Stimulated activated effector memory CD8-positive, alpha-beta T cell treated with anti-CD3 and anti-CD28 coated beads, Interleukin-12 subunit alpha, Interleukin-12 subunit beta, amount 100 ng/mL, for 72 hours (primary cell): ENCODE measurements at regions not wholly inside any gene's neighbourhood (a gene's known extent, or its start where the extent isn't known, plus 50 kb on each side); places are given as distances from the start of the nearest gene placed in this dataset.
"Not testable (repeated sequence)": the region's sequence is repeated elsewhere in the genome, so short reads cannot be mapped to it uniquely, and the experiment has no call there.

Experiments
- ATAC-seq: fragments of 150-1000 bp; cut with Tn5 transposase; 2 replicates; pipeline ENCODE4 v1.10.0; 2021
- DNase-seq, 2 donors: peaks; one replicate each; pipeline ENCODE4 v3.0.0; 2021 to 2022; ENCODE audit warnings: low spot score in 2 of 2
- H3K27ac Mint-ChIP-seq: one replicate; pipeline ENCODE4 v1.8.0; 2022; ENCODE audit warnings: mild to moderate bottlenecking, mixed read lengths
- H3K36me3 Mint-ChIP-seq: one replicate; pipeline ENCODE4 v1.8.0; 2022; ENCODE audit warnings: mild to moderate bottlenecking, mixed read lengths
- H3K4me1 Mint-ChIP-seq: one replicate; pipeline ENCODE4 v1.8.0; 2022; ENCODE audit warnings: mixed read lengths
- H3K4me3 Mint-ChIP-seq: one replicate; pipeline ENCODE4 v1.8.0; 2022; ENCODE audit warnings: mild to moderate bottlenecking, mixed read lengths
- H3K9me3 Mint-ChIP-seq: one replicate; pipeline ENCODE4 v1.8.0; 2022; ENCODE audit warnings: mixed read lengths

DNA sequence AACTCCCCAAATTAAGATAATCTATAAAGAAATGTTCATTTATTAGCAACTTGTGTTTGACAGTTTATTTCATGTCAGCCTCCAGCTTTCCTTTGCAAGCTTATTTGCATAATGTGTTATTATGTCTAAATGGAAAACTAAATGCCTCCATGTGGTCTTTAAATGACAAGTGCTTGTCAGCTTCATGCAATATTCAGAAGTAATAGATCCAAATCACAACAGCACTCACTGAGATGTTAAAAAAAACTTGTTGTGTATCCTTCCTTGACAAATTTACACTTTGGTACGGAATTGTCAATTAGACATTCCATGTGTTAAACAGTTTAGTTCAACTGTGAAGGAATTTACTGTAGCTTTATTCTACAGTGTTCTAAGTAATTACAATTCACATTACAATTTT, 124.4 kb upstream of the PTBP2 start:
- DNase-seq = no peak
- no peaks in the 10 kb centered on the region for H3K36me3 Mint-ChIP-seq
- no peaks in the 10 kb centered on the region for H3K4me1 Mint-ChIP-seq
- peaks cover 2% of the 10 kb centered on the region for H3K9me3 Mint-ChIP-seq
- no peak overlapping the region for H3K27ac Mint-ChIP-seq
- no peak for ATAC-seq
- no peak overlapping the region for H3K4me3 Mint-ChIP-seq

DNA sequence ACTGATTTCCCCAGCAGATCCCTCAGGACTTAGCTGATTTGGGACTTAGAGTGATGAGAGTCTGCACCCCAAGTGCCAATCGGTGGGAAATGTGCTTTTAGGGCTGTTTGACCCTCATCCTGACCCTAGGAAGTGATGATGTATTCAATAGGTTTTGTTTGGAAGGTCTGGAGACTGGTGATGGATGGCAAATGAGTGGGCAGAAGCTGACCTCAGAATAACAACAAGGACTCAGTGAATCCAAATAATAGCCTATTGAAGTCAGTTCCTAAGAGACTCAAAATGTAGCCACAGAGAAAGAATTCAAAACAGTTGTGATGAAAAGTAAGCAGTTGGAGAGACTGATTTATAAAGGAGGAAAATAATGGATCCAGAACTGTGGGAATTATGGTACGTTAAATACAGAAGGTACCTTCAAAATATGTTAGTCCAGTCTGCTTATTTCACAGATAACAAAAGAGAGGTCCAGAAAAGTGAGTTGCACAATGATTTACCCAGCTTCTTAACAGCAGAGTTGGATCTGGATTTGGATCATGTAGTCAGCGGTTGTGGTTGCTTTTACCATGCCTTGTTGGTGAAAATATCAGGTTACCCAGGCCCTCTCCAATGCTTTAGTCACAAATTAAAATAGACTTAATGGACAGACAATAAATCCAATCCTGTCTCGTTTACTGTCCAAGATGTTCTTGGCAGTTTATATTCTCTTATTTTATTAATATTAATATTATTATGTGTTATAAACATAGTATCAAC, 123.0 kb upstream of the PTBP2 start:
- H3K36me3 Mint-ChIP-seq = no peaks in the 10 kb centered on the region
- no peak for ATAC-seq

DNA sequence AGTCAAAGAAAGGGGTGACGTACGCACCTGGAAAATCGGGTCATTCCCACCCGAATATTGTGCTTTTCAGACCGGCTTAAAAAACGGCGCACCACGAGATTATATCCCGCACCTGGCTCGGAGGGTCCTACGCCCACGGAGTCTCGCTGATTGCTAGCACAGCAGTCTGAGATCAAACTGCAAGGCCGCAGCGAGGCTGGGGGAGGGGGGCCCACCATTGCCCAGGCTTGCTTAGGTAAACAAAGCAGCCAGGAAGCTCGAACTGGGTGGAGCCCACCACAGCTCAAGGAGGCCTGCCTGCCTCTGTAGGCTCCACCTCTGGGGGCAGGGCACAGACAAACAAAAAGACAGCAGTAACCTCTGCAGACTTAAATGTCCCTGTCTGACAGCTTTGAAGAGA, 117.0 kb upstream of the PTBP2 start:
- H3K4me3 Mint-ChIP-seq, H3K27ac Mint-ChIP-seq, ATAC-seq, H3K36me3 Mint-ChIP-seq, H3K9me3 Mint-ChIP-seq, DNase-seq, H3K4me1 Mint-ChIP-seq: not testable (repeated sequence)

More for the DNA sequence above, 123.0 kb upstream of the PTBP2 start:
- Mint-ChIP-seq H3K4me3 (no peak overlapping the region), H3K4me1 (no peaks in the 10 kb centered on the region), H3K9me3 (peaks cover 2% of the 10 kb centered on the region), H3K27ac (no peak overlapping the region)
- no peak for DNase-seq

GRCh38 chr1:96617375-96617774, 104.2 kb upstream of the PTBP2 start:
- ATAC-seq, H3K36me3 Mint-ChIP-seq, H3K27ac Mint-ChIP-seq, H3K4me3 Mint-ChIP-seq, H3K9me3 Mint-ChIP-seq, DNase-seq, H3K4me1 Mint-ChIP-seq: not testable (repeated sequence)

GRCh38 chr1:96632045-96632664, 89.4 kb upstream of the PTBP2 start:
- Mint-ChIP-seq H3K27ac (no peak overlapping the region), H3K36me3 (no peaks in the 10 kb centered on the region), H3K9me3 (no peaks in the 10 kb centered on the region), H3K4me1 (no peaks in the 10 kb centered on the region), H3K4me3 (no peak overlapping the region)
- no peak for ATAC-seq
- no peak for DNase-seq

DNA sequence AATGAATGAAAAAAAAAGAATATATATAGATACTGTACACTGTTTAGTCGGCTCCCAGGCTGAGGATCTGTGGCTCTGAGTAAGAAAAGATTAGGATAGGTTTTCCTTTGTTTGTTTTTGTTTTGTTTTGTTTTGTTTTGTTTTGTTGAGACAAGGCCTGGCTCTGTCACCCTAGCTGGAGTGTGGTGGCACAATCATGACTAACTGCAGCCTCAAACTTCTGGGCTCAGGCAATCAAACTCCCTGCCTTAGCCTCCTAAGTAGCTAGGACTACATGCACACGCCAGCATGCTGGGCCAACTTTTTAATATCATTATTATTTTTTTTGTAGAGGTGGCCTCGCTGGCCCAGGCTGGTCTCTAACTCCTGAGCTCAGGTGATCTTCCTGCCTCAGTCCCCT, 87.9 kb upstream of the PTBP2 start:
- Mint-ChIP-seq H3K4me3 (no peak overlapping the region), H3K4me1 (no peaks in the 10 kb centered on the region), H3K9me3 (no peaks in the 10 kb centered on the region), H3K27ac (no peak overlapping the region), H3K36me3 (no peaks in the 10 kb centered on the region)
- DNase-seq (no peak), ATAC-seq (no peak)

DNA sequence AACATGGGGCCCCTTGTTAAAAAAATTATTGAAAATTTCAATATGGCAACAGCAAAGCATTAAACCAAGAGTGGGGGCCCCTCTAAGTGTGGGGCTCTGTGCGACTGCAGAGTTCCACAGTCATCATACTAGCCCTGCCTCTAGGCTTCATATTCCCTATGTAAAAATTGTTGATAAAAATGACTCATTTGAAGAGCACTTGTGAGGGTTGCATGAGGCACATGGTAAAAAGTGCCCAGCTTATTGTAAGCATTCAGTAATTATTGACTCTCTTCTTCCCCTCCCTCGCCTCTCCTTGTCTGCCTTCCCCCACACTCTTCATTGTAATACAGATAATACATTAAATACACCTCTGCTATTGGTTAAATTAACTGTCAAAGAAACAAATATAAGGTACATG, 86.7 kb upstream of the PTBP2 start:
- no peaks in the 10 kb centered on the region for H3K36me3 Mint-ChIP-seq
- H3K4me3 Mint-ChIP-seq = no peak overlapping the region
- H3K9me3 Mint-ChIP-seq = no peaks in the 10 kb centered on the region
- ATAC-seq (no peak), DNase-seq (no peak)
- H3K27ac Mint-ChIP-seq = no peak overlapping the region
- no peaks in the 10 kb centered on the region for H3K4me1 Mint-ChIP-seq

DNA sequence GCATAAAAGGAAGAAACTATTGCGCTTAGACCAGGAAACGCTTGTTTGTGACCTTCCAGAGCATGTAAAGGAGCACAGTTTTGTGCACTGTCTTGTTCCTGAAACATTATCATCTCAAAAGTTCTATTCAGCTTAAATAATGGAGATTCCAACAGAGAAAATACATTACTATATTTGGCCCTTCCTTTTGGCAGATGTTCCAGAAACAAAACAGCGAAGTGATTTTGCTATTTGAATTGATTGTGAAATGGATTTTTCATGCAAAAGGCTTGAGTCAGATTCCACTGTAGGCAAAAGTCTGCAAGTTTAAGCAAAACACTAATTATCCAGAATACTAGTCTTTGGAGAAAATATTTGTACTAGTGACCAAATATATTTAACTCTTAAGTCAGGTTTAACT, 80.3 kb upstream of the PTBP2 start:
- DNase-seq (no peak), ATAC-seq (no peak)
- Mint-ChIP-seq H3K27ac (no peak overlapping the region), H3K9me3 (no peaks in the 10 kb centered on the region), H3K4me3 (no peak overlapping the region), H3K36me3 (no peaks in the 10 kb centered on the region), H3K4me1 (no peaks in the 10 kb centered on the region)

DNA sequence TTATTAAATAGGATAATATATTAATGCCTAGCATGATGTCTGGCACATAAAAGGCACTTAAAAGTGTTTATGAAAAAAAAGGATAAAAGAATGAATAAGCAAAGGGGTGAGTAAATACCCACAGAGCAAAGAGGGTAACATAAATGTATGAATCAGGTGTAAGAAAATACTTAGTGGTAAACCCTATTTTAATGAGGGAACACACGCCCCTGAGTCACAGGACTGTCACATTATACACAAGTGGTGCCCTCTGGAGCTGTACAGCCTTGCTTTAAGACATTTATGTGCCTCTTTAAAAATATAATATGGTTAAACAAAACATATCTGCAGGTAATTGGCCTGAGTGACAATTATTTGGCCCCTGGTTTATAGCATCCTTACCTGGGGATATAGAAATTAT, 78.1 kb upstream of the PTBP2 start:
- H3K4me1 Mint-ChIP-seq = no peaks in the 10 kb centered on the region
- H3K27ac Mint-ChIP-seq = no peak overlapping the region
- no peak overlapping the region for H3K4me3 Mint-ChIP-seq
- DNase-seq = no peak
- no peaks in the 10 kb centered on the region for H3K9me3 Mint-ChIP-seq
- ATAC-seq = peak; percentile 44
- no peaks in the 10 kb centered on the region for H3K36me3 Mint-ChIP-seq

- no peak for DNase-seq
- H3K27ac Mint-ChIP-seq = no peak overlapping the region
- H3K4me1 Mint-ChIP-seq = no peaks in the 10 kb centered on the region
- ATAC-seq = no peak
- peaks cover 8% of the 10 kb centered on the region for H3K9me3 Mint-ChIP-seq
- H3K4me3 Mint-ChIP-seq = no peak overlapping the region
- H3K36me3 Mint-ChIP-seq = no peaks in the 10 kb centered on the region
These were observed 72.3 kb upstream of the PTBP2 start for GRCh38 chr1:96649301-96649700.

DNA sequence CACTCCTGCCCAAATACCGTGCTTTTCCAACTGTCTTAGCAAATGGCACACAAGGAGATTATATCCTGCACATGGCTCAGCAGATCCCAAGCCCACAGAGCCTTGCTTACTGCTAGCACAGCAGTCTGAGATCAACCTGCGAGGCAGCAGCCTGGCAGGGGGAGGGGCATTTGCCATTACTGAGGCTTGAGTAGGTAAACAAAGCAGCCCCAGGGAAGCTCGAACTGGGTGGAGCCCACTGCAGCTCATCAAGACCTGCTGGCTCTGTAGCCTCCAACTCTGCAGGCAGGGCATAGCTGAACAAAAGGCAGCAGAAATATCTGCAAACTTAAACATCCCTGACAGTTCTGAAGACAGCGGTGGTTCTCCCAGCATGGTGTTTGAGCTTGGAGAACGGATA, 70.1 kb upstream of the PTBP2 start:
- ATAC-seq = no peak
- H3K4me3 Mint-ChIP-seq = no peak overlapping the region
- H3K27ac Mint-ChIP-seq = no peak overlapping the region
- peaks cover 8% of the 10 kb centered on the region for H3K9me3 Mint-ChIP-seq
- H3K4me1 Mint-ChIP-seq = no peaks in the 10 kb centered on the region
- no peaks in the 10 kb centered on the region for H3K36me3 Mint-ChIP-seq
- DNase-seq = no peak

- Mint-ChIP-seq H3K27ac (no peak overlapping the region), H3K9me3 (peaks cover 6% of the 10 kb centered on the region), H3K4me1 (no peaks in the 10 kb centered on the region), H3K36me3 (no peaks in the 10 kb centered on the region), H3K4me3 (no peak overlapping the region)
- ATAC-seq = no peak
- no peak for DNase-seq
These were observed 61.5 kb upstream of the PTBP2 start for GRCh38 chr1:96660051-96660450.

GRCh38 chr1:96660503-96660902, 61.1 kb upstream of the PTBP2 start:
- ATAC-seq = no peak
- Mint-ChIP-seq H3K27ac (no peak overlapping the region), H3K36me3 (no peaks in the 10 kb centered on the region), H3K9me3 (peaks cover 6% of the 10 kb centered on the region), H3K4me3 (no peak overlapping the region), H3K4me1 (no peaks in the 10 kb centered on the region)
- no peak for DNase-seq
